Transverse colon (tissue), 4 donors: ENCODE measurements at regions not wholly inside any gene's neighbourhood (a gene's known extent, or its start where the extent isn't known, plus 50 kb on each side); places are given as distances from the start of the nearest gene placed in this dataset.

Source experiments
- DNase-seq: peaks from one replicate; pipeline ENCODE4 v3.0.0-alpha.2; 2019
- H3K27ac ChIP-seq, 4 donors: fragments of 200-600 bp; sonication (generic); 2 replicates each; pipeline ENCODE4 v1.5.1; 2016 to 2018; ENCODE audit warnings: inconsistent platforms in 4 of 4
- H3K27me3 ChIP-seq: fragments of 200-600 bp; sonication (generic); 2 replicates; pipeline ENCODE4 v1.5.1; 2017; ENCODE audit warnings: inconsistent platforms
- H3K36me3 ChIP-seq, 4 donors: fragments of 200-600 bp; sonication (generic); 2 replicates each; pipeline ENCODE4 v1.5.1; 2017 to 2019; ENCODE audit warnings: inconsistent platforms in 4 of 4
- H3K4me1 ChIP-seq, 4 donors: fragments of 200-600 bp; sonication (generic); 2 replicates each; pipeline ENCODE4 v1.5.1; 2017 to 2020; ENCODE audit warnings: inconsistent platforms in 4 of 4
- H3K4me3 ChIP-seq, 4 donors: fragments of 200-600 bp; sonication (generic); 1 replicate in 1 of 4; 2 replicates in 3 of 4; pipeline versions ENCODE4 v1.5.1 to v1.6.1; 2017 to 2019; ENCODE audit warnings: inconsistent platforms in 4 of 4
- H3K9me3 ChIP-seq, 2 donors: fragments of 200-600 bp; sonication (generic); 2 replicates each; pipeline ENCODE4 v1.5.1; 2017 to 2019; ENCODE audit warnings: inconsistent platforms in 2 of 2
- EP300 ChIP-seq: sonication (generic); formaldehyde crosslinking; IDR thresholded peaks from one replicate; pipeline ENCODE4 v1.6.1; 2017; ENCODE audit warnings: antibody characterized with exemption, low read depth
- POLR2A ChIP-seq: fragments of 450-650 bp; IDR thresholded peaks from one replicate; pipeline ENCODE4 v1.6.1; 2016; ENCODE audit warnings: antibody characterized with exemption, mild to moderate bottlenecking, moderate library complexity
- POLR2AphosphoS5 ChIP-seq, 3 donors: sonication (generic); formaldehyde crosslinking; IDR thresholded peaks; one replicate each; pipeline ENCODE4 v1.6.1; 2016; ENCODE audit warnings: antibody characterized with exemption in 3 of 3
- WGBS, 2 donors: methylation state at CpG; one replicate each; pipeline ENCODE4 v1.1.5; 2018; ENCODE audit warnings: low coverage in 1 of 2; 5-methylcytosine and 5-hydroxymethylcytosine counted together
- in situ Hi-C, 4 donors: fragments of 200-750 bp; cut with MboI; loops; one replicate each; pipeline versions ENCODE4 v1.15.0 to v1.15.1; 2017; ENCODE audit warnings: low sequenced_read_pairs in 3 of 4, low pct_ligation_motif_present in 1 of 4, low pct_unique_long_range_greater_than_20kb in 1 of 4
- intact Hi-C: fragments of 100-400 bp; cut with DNase I; formaldehyde crosslinking; loops from one replicate; pipeline ENCODE4 v1.15.1; 2023; ENCODE audit warnings: low total_unique reads
- TF ChIP-seq, protein P1 (sequence below), 5 experiments: fragments of 200-600 bp in 3 of 5; fragments of 450-650 bp in 2 of 5; sonication (generic) in 3 of 5; IDR thresholded peaks; 1 replicate in 2 of 5; 2 replicates in 3 of 5; pipeline ENCODE4 v1.5.1; 2016 to 2017; ENCODE audit warnings: antibody characterized with exemption in 5 of 5, inconsistent platforms in 3 of 5, mild to moderate bottlenecking in 2 of 5, moderate library complexity in 1 of 5

- in situ Hi-C loops: no loop called here
- 55 to 57% methylated on average over 1 to 2 of the region's 2 CpGs for WGBS, 2 donors
- DNase-seq: no peak
- Histone ChIP-seq H3K9me3 (no peaks in the 10 kb centered on the region), H3K4me1 (no peaks in the 10 kb centered on the region), H3K27me3 (no peaks in the 10 kb centered on the region), H3K4me3 (no peak overlapping the region), H3K36me3 (no peaks in the 10 kb centered on the region), H3K27ac (no peak overlapping the region)
- intact Hi-C loops: no loop called here
- TF ChIP-seq, protein P1, sequence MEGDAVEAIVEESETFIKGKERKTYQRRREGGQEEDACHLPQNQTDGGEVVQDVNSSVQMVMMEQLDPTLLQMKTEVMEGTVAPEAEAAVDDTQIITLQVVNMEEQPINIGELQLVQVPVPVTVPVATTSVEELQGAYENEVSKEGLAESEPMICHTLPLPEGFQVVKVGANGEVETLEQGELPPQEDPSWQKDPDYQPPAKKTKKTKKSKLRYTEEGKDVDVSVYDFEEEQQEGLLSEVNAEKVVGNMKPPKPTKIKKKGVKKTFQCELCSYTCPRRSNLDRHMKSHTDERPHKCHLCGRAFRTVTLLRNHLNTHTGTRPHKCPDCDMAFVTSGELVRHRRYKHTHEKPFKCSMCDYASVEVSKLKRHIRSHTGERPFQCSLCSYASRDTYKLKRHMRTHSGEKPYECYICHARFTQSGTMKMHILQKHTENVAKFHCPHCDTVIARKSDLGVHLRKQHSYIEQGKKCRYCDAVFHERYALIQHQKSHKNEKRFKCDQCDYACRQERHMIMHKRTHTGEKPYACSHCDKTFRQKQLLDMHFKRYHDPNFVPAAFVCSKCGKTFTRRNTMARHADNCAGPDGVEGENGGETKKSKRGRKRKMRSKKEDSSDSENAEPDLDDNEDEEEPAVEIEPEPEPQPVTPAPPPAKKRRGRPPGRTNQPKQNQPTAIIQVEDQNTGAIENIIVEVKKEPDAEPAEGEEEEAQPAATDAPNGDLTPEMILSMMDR (IDR thresholded peaks at IDR 0.05): no peak
Observed at GRCh38 chr16:65308506-65308905, 186.6 kb upstream of the CDH11 start.

- Histone ChIP-seq H3K27ac (no peak overlapping the region), H3K4me1 (no peaks in the 10 kb centered on the region), H3K9me3 (no peaks in the 10 kb centered on the region), H3K36me3 (no peaks in the 10 kb centered on the region), H3K4me3 (no peak overlapping the region), H3K27me3 (no peaks in the 10 kb centered on the region)
- intact Hi-C loops: no loop called here
- TF ChIP-seq POLR2AphosphoS5 (IDR thresholded peaks at IDR 0.05) (no peak), EP300 (no peak), POLR2A (no peak)
- TF ChIP-seq, protein P1 (IDR thresholded peaks at IDR 0.05): no peak
- in situ Hi-C loops: no loop called here
- WGBS, 2 donors: 75 to 78% methylated on average over 5 of the region's 5 CpGs
- DNase-seq: no peak
Observed at GRCh38 chr16:65307286-65307685, 185.4 kb upstream of the CDH11 start.

GRCh38 chr16:65306722-65307121, 184.9 kb upstream of the CDH11 start:
- Histone ChIP-seq H3K27ac (no peak overlapping the region), H3K4me1 (no peaks in the 10 kb centered on the region), H3K36me3 (no peaks in the 10 kb centered on the region), H3K4me3 (no peak overlapping the region), H3K27me3 (no peaks in the 10 kb centered on the region), H3K9me3 (no peaks in the 10 kb centered on the region)
- 41 to 72% methylated on average over 2 of the region's 2 CpGs for WGBS, 2 donors
- in situ Hi-C loops (no loop called here), intact Hi-C loops (no loop called here)
- no peak for TF ChIP-seq POLR2AphosphoS5 (IDR thresholded peaks at IDR 0.05)
- no peak for TF ChIP-seq EP300
- TF ChIP-seq, protein P1 (IDR thresholded peaks at IDR 0.05): no peak
- no peak for TF ChIP-seq POLR2A
- no peak for DNase-seq

GRCh38 chr16:65306300-65306699, 184.4 kb upstream of the CDH11 start:
- intact Hi-C loops (no loop called here), in situ Hi-C loops (no loop called here)
- DNase-seq: no peak
- Histone ChIP-seq H3K36me3 (no peaks in the 10 kb centered on the region), H3K9me3 (no peaks in the 10 kb centered on the region), H3K4me3 (no peak overlapping the region), H3K27me3 (no peaks in the 10 kb centered on the region), H3K27ac (no peak overlapping the region), H3K4me1 (no peaks in the 10 kb centered on the region)
- WGBS, 2 donors: 71 to 90% methylated on average over 1 of the region's 1 CpG
- TF ChIP-seq EP300: no peak
- no peak for TF ChIP-seq POLR2A
- TF ChIP-seq, protein P1 (IDR thresholded peaks at IDR 0.05): no peak
- TF ChIP-seq POLR2AphosphoS5 (IDR thresholded peaks at IDR 0.05): no peak
